Endothelial cell of umbilical vein (primary cell): ENCODE measurements at regions not wholly inside any gene's neighbourhood (a gene's known extent, or its start where the extent isn't known, plus 50 kb on each side); places are given as distances from the start of the nearest gene placed in this dataset.

ENCODE experiments used
- BruUV-seq: library from RNA; stranded (reverse); fragments of 400-500 nt; replicated peaks from 2 replicates; lab custom pipeline; 2021; lab: Mats Ljungman, UMichigan
- CTCF ChIA-PET: fragments of 300-600, 350-600 bp; sonication (Branson Sonifier 250); formaldehyde crosslinking; loops from one replicate; lab custom pipeline; 2021; ENCODE audit warnings: antibody characterized with exemption, inconsistent platforms; lab: Charles Lee
- POLR2A ChIA-PET: fragments of 300-600, 350-600 bp; sonication (Branson Sonifier 250); formaldehyde crosslinking; loops from one replicate; lab custom pipeline; 2021; ENCODE audit warnings: antibody characterized with exemption, inconsistent platforms; lab: Charles Lee
- DNase-seq: peaks from one replicate; pipeline ENCODE4 v3.0.0-alpha.2; 2011; ENCODE audit warnings: low read depth, low spot score
- FAIRE-seq: peaks from 2 replicates; lab custom pipeline; 2011; peaks lifted over from hg19 to GRCh38; lab: Jason Lieb, UNC
- H2AFZ ChIP-seq: 2 replicates; pipeline ENCODE4 v1.6.0; 2012; ENCODE audit warnings: low read depth, low read length, control low read depth, inconsistent platforms
- H3K27ac ChIP-seq: 2 replicates; pipeline ENCODE4 v1.5.1; 2011; ENCODE audit warnings: low read depth, mild to moderate bottlenecking, control low read depth, low read length, moderate library complexity; ENCODE audit not compliant: insufficient read depth
- H3K27me3 ChIP-seq, 2 experiments: 2 replicates each; pipeline versions ENCODE4 v1.6.0 to v1.6.1; 2011; ENCODE audit warnings: low read length in 2 of 2, mixed read lengths in 1 of 2; ENCODE audit not compliant: control insufficient read depth in 2 of 2, insufficient read depth in 2 of 2
- H3K36me3 ChIP-seq, 2 experiments: 2 replicates in 1 of 2; 3 replicates in 1 of 2; pipeline ENCODE4 v1.5.1; 2011; ENCODE audit warnings: low read length in 2 of 2, mild to moderate bottlenecking in 1 of 2, moderate library complexity in 1 of 2; ENCODE audit not compliant: control insufficient read depth in 2 of 2, insufficient read depth in 2 of 2; ENCODE audit errors: extremely low read depth in 1 of 2
- H3K4me1 ChIP-seq: 3 replicates; pipeline ENCODE4 v1.5.1; 2011; ENCODE audit warnings: mild to moderate bottlenecking, low read length; ENCODE audit not compliant: control insufficient read depth, insufficient read depth; ENCODE audit errors: extremely low read depth
- H3K4me2 ChIP-seq: 2 replicates; pipeline ENCODE4 v1.6.1; 2011; ENCODE audit warnings: low read length, control low read depth, mixed read lengths; ENCODE audit not compliant: insufficient read depth
- H3K4me3 ChIP-seq, 3 experiments: fragments of 200-600 bp in 1 of 3; sonication (generic), shearing (Covaris generic) in 1 of 3; replicated peaks in 1 of 3; 2 replicates each; pipeline ENCODE4 v1.5.1; 2011 to 2016; ENCODE audit warnings: control low read depth in 3 of 3, low read length in 3 of 3, mild to moderate bottlenecking in 2 of 3, inconsistent platforms in 1 of 3, low read depth in 1 of 3, moderate library complexity in 1 of 3; ENCODE audit not compliant: insufficient read depth in 1 of 3
- H3K79me2 ChIP-seq: 2 replicates; pipeline ENCODE4 v1.6.0; 2012; ENCODE audit warnings: low read length, inconsistent platforms; ENCODE audit not compliant: control insufficient read depth, insufficient read depth
- H3K9ac ChIP-seq: replicated peaks from 2 replicates; pipeline ENCODE3; 2011; ENCODE audit warnings: low read length, control low read depth; ENCODE audit not compliant: insufficient read depth; ENCODE audit errors: extremely low read depth
- H3K9me1 ChIP-seq: replicated peaks from 3 replicates; pipeline ENCODE4 v1.6.0; 2011; ENCODE audit warnings: mild to moderate bottlenecking, low read length; ENCODE audit not compliant: control insufficient read depth, insufficient read depth; ENCODE audit errors: extremely low read depth
- H3K9me3 ChIP-seq: replicated peaks from 2 replicates; pipeline ENCODE4 v1.5.1; 2012; ENCODE audit warnings: low read length, inconsistent platforms; ENCODE audit not compliant: control insufficient read depth, insufficient read depth
- H4K20me1 ChIP-seq: replicated peaks from 2 replicates; pipeline ENCODE3; 2011; ENCODE audit warnings: mild to moderate bottlenecking, low read length; ENCODE audit not compliant: control insufficient read depth, insufficient read depth; ENCODE audit errors: extremely low read depth
- EZH2 ChIP-seq: IDR thresholded peaks from 2 replicates; pipeline ENCODE4 v1.6.1; 2012; ENCODE audit warnings: borderline replicate concordance, low read depth, mild to moderate bottlenecking, moderate library complexity, low read length, inconsistent platforms; ENCODE audit not compliant: severe bottlenecking
- FOS ChIP-seq: IDR thresholded peaks from 2 replicates; pipeline ENCODE4 v1.6.1; 2011; ENCODE audit warnings: mild to moderate bottlenecking, low read length, moderate library complexity, borderline replicate concordance; ENCODE audit not compliant: insufficient read depth
- GATA2 ChIP-seq: IDR thresholded peaks from 2 replicates; pipeline ENCODE4 v1.7.0; 2011; ENCODE audit warnings: low read depth, mild to moderate bottlenecking, moderate library complexity, mixed read lengths, low read length; ENCODE audit not compliant: insufficient read length, insufficient read depth
- JUN ChIP-seq: IDR thresholded peaks from 2 replicates; pipeline ENCODE4 v1.6.1; 2011; ENCODE audit warnings: borderline replicate concordance, low read depth; ENCODE audit not compliant: insufficient read length, insufficient read depth
- MYC ChIP-seq: IDR thresholded peaks from one replicate; pipeline ENCODE4 v1.6.1; 2011; ENCODE audit warnings: mild to moderate bottlenecking, low read depth, low read length
- POLR2A ChIP-seq: IDR thresholded peaks from 2 replicates; pipeline ENCODE4 v1.6.1; 2012; ENCODE audit warnings: low read depth, mild to moderate bottlenecking, control low read depth, low read length
- POLR2AphosphoS5 ChIP-seq: IDR thresholded peaks from 2 replicates; pipeline ENCODE4 v1.6.1; 2012; ENCODE audit warnings: low read depth, mild to moderate bottlenecking, control low read depth, low read length, moderate library complexity; ENCODE audit not compliant: insufficient read depth
- dilution Hi-C: fragments of 300-500 bp; cut with MboI; formaldehyde crosslinking; loops from one replicate; pipeline ENCODE4 v1.15.0; 2019; ENCODE audit warnings: low sequenced_read_pairs; ENCODE audit not compliant: extremely low pct_ligation_motif_present
- intact Hi-C: fragments of 100-400 bp; cut with micrococcal nuclease; formaldehyde crosslinking; loops from one replicate; pipeline ENCODE4 v1.10.0; 2022
- TF ChIP-seq, protein P1 (sequence below), 2 donors: IDR thresholded peaks; 1 replicate in 1 of 2; 2 replicates in 1 of 2; pipeline ENCODE4 v1.5.1; 2011; ENCODE audit warnings: low read length in 2 of 2, mild to moderate bottlenecking in 2 of 2, moderate library complexity in 2 of 2, control low read depth in 1 of 2, inconsistent platforms in 1 of 2, low read depth in 1 of 2; ENCODE audit not compliant: insufficient read depth in 1 of 2; ENCODE audit errors: extremely low read depth in 1 of 2
- TF ChIP-seq, protein P2 (sequence below): IDR thresholded peaks from 2 replicates; pipeline ENCODE4 v1.6.1; 2011; ENCODE audit not compliant: insufficient read depth, insufficient read length

DNA sequence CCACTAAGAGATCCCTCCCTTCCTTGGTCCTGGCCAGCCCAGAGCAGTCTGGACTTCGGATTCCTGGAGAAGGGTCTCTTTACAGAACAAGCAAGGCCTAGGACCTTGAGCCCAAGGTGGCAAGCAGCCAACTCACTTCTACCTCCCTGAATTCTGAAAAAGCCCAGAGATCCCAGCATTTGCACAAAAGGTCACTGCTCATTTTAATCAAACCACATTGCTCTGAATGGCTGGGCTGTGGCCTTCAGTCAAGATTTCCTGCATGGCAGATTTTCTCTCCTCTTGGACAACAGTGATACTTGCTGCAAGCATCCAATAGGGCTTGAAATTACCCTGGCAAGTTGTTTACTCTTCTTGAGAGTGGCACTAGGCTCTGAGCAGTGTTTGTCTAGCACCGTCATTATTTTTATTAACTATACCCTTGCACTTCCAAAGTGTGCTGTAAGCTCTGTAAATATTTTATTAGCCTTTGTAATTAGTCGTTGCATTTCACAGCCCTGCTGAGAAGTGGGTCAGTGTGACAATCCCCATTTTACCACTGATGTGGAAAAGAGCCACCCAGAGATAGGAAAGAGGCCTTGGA lies 274.7 kb upstream of the CTNNB1 start:
- FAIRE-seq (no peak), DNase-seq (no peak)
- intact Hi-C loops = loop anchor here (5.0 kb wide), 3 partner anchors 298 to 958 kb away; no protein-coding TSS in a partner anchor
- dilution Hi-C loops = no loop called here
- Histone ChIP-seq H3K9me1 (no peaks in the 10 kb centered on the region), H3K36me3 (no peaks in the 10 kb centered on the region), H3K4me2 (no peak overlapping the region), H4K20me1 (no peaks in the 10 kb centered on the region), H3K27ac (no peak overlapping the region), H3K9ac (no peak overlapping the region), H3K79me2 (no peaks in the 10 kb centered on the region), H3K4me3 (no peak overlapping the region), H3K27me3 (no peaks in the 10 kb centered on the region), H3K4me1 (peaks cover 4% of the 10 kb centered on the region), H3K9me3 (no peaks in the 10 kb centered on the region), H2AFZ (no peak overlapping the region)
- TF ChIP-seq POLR2AphosphoS5 (no peak), JUN (no peak), POLR2A (no peak), GATA2 (no peak), FOS (no peak), MYC (no peak), EZH2 (no peak)
- TF ChIP-seq, protein P1, sequence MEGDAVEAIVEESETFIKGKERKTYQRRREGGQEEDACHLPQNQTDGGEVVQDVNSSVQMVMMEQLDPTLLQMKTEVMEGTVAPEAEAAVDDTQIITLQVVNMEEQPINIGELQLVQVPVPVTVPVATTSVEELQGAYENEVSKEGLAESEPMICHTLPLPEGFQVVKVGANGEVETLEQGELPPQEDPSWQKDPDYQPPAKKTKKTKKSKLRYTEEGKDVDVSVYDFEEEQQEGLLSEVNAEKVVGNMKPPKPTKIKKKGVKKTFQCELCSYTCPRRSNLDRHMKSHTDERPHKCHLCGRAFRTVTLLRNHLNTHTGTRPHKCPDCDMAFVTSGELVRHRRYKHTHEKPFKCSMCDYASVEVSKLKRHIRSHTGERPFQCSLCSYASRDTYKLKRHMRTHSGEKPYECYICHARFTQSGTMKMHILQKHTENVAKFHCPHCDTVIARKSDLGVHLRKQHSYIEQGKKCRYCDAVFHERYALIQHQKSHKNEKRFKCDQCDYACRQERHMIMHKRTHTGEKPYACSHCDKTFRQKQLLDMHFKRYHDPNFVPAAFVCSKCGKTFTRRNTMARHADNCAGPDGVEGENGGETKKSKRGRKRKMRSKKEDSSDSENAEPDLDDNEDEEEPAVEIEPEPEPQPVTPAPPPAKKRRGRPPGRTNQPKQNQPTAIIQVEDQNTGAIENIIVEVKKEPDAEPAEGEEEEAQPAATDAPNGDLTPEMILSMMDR (IDR thresholded peaks at IDR 0.05; ENCODE audit: extremely low read depth in 1 of 2, insufficient read depth in 1 of 2, low read depth in 1 of 2, low read length in 2 of 2) = no peak
- TF ChIP-seq, protein P2, sequence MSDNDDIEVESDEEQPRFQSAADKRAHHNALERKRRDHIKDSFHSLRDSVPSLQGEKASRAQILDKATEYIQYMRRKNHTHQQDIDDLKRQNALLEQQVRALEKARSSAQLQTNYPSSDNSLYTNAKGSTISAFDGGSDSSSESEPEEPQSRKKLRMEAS = no peak
- CTCF ChIA-PET = no interaction called here
- BruUV-seq = no TSS peak
- POLR2A ChIA-PET = no interaction called here
